ENCODE measurements at regions not wholly inside any gene's neighbourhood (a gene's known extent, or its start where the extent isn't known, plus 50 kb on each side); places are given as distances from the start of the nearest gene placed in this dataset.

DNA sequence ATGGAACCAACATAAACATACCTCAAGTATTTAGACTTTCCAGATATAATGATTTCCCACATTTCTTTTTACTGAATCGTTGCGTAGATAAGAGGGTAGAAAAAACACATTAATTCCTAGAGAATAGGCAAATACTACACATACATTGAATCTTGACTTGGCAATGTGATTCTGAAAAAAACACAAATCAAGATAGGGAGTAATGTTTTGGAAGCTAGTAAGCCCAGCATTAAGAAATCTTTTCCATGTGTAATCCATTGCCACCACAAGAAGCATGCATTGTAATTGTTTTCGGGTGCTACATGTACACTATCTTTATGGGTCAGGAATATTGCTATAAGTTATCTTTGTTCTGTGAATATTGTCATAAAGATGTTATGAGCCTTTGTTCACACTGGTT is 269.8 kb upstream of the PDGFD start:
- DNase-seq (ENCODE audit: low read depth in 2 of 2) = no peak

DNA sequence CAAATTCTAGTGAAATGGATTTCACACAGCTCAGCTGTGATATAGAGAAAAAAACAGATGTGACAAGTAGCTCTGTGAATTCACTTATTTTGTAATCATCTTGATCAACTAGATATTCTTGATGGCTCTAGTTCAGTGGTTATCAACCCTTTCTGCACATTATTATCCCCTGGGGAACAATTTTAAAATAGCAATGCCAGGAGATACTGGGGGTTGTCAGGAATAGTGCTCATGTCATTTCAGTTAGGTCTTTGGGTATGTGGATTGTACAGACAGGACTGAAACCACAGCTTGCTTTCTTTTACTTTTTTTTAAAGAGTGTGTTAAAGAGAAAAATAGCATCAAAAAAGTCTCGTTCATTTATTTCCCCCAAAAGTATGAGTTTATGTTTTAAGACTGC is 269.0 kb upstream of the PDGFD start:
- DNase-seq (ENCODE audit: low read depth in 2 of 2) = no peak

DNA sequence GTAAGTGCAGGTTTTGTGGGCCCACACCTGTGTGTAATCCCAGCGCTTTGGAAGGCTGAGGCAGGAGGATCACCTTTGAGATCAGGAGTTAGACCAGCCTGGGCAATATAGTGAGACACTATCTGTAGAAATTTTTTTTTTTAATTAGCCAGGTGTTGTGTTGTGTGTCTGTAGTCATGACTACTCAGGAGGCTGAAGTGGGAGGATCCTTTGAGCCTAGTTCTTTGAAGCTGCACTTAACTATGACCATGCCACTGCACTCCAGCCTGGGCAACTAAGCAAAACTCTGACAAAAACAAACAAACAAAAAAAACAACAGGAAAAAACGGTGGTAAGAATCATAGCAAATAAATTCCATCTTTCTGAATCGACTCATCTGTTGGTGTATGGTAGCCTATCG is 268.6 kb upstream of the PDGFD start:
- no peak for DNase-seq (ENCODE audit: low read depth in 2 of 2)

DNA sequence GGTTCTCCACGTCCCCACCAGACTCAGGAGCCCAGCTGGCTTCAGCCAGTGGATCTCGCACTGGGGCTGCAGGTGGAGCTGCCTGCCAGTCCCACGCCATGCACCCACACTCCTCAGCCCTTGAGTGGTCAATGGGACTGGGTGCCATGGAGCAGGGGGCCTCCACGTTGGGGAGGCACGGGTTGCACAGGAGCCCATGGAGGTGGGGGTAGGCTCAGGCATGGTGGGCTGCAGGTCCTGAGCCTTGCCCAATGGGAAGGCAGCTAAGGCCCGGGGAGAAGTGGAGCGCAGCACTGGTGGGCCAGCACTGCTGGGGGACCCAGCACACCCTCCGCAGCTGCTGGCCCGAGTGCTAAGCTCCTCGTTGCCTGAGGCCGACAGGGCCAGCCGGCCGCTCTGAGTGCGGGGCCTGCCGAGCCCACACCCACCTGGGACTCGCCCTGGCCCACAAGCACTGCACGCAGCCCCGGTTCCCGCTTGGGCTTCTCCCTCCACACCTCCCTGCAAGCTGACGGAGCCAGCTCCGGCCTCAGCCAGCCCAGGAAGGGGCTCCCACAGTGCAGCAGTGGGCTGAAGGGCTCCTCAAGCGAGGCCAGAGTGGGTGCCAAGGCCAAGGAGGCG is 258.5 kb upstream of the PDGFD start:
- DNase-seq (ENCODE audit: low read depth in 2 of 2) = no peak

DNA sequence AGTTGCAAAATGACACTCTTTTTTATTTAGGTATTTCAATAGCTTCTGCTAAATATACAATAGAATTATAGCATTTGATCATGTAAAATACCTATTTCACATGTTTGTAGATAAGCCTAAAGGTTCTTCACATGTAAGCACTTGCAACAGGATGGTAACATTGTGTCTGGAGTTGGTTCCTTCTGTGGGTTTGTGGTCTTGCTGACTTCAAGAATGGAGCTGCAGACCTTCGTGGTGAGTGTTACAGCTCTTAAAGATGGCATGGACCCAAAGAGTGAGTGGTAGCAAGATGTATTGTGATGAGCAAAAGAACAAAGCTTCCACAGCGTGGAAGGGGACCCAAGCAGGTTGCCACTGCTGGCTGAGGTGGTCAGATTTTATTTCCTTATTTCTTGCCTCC is 246.4 kb upstream of the PDGFD start:
- DNase-seq (ENCODE audit: low read depth in 2 of 2) = no peak

DNA sequence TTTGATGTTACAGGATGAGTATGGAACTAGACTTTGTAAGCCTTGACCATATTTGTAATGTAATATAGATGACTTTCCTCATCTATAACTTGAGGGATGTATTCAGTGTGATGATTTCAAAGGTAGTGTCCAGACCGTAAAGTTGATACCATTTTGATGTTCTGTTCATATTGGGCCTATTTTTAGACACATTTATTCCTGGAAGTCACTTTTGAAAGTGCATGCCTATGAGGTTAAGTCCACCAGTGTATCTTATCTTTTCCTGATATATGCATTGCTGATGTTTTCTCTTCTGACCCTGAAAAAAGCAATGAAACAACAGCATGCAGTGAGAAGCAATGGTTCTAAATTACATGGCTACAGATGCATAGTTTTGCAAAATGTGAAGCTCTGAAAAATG is 244.7 kb upstream of the PDGFD start:
- DNase-seq (ENCODE audit: low read depth in 2 of 2) = no peak

DNA sequence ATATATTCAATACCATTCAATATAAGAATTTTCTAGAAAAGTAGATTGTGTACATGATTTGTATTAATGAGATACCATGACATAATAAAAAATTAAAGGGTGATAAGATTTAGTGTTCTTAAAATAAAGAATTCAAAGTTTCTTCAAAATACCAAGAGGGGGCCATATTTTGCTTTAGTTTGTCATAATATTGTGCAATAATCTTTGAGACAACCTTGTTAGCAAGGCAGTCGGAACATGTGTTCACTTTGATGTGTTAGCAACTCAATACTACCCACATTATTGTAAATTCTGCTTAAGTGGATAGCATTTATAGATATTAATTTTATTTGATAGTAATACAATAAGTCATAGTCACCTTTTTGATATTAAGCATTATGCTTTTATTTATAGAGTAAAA is 241.3 kb upstream of the PDGFD start:
- DNase-seq (ENCODE audit: low read depth in 2 of 2) = no peak

DNA sequence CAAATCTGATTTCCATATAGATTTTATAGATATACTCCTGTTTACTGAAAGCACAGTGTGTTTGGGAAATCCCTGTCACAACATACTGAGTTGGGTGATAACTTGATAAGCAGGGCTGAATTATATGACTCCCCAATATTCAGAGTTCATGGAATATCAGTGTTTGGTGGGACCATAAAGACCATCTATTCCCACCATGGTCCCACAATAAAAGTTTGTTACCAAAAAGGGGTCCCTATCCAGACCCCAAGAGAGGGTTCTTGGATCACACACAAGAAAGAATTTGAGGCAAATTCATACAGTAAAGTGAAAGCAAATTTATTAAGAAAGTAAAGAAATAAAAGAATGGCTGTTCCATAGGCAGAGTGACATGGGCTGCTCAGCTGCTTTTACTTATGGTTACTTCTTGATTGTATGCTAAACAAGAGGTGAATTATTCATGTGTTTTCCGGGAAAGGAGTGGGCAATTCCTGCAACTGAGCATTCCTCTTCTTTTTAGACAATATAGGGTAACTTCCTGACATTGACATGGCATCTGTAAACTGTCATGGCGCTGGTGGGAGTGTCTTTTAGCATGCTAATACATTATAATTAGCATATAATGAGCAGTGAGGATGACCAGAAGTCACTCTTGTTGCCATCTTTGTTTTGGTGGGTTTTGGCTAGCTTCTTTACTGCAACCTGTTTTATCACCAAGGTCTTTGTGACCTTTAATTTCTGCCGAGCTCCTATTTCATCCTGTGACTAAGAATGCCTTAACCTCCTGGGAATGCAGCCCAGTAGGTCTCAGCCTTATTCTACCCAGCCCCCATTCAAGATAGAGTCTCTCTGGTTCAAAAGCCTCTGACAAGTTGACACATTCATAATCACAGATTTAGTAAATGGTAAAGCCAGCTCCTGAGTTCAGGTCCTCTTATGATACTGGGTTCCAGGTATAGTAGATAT is 240.6 kb upstream of the PDGFD start:
- no peak for DNase-seq (ENCODE audit: low read depth in 2 of 2)

DNA sequence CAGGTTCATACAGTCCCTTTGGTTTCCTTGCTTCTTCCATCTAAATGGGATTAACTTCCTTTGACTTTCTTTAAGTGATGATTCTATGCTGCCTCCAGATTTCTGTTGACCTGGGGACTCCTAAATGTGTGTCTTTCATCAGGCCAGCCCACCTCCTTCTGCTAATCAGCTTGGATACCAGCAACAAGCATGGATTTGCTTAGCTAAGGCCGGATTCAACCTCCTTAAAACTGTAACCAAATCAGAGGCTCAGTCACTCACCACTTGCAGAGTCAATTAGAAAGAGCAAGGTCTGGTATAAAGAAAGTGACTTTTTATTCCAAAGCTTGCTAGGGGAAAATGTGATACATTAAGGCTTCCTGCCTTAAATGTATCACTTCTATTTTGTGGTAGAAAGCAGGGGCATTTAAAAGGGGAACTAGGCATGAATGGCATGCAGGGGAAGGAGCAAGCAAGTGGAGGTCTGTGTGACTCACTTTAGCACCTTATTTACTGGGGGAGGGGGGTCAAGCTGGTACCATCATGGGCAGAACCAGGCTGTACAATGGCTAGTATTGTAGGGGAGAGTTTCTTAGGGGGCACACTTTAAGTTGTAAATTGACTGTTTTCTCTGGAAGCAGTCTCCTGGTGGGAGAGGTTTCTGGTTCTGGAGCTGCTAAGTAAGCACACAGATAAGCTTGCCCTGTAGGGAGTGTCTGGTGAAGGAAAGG is 239.0 kb upstream of the PDGFD start:
- DNase-seq (ENCODE audit: low read depth in 2 of 2) = no peak

DNA sequence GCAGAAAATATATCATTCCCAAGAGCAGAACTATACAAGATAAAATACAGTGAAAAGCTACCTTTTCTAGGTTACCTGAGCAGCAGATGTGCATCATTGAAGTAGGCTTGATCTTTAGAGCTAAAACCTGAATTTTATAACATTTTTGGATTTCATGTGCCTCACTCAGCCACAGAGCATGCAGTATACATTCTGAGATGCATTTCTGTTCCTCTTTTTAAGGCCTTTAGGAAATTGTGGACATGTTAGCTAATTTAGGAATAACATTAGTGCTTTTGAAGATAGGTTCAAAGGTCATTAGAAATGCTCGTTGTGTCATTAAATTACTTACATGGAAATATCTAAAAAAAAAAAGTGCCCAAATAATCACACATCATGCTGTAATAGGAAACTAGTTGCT is 230.6 kb upstream of the PDGFD start:
- no peak for DNase-seq (ENCODE audit: low read depth in 2 of 2)

DNA sequence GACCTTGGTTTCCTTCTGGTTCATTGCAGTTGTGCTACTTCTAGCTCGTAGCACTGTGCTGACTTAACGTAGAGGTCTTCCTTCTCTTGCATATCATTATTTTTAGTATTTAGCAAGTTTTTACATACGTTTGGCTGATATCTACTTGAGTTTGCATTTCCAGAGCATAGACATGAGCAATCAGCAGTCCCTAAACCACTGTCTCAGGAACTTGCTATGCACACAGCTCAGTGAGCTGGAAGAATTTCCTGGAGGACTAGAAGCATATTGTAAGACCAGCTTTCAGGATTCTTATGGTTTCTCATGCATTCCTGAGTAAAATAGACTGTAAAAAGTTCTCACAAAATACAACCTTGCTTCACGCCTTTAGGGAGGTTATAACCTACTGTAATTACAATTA is 226.7 kb upstream of the PDGFD start:
- DNase-seq (ENCODE audit: low read depth in 2 of 2) = no peak

DNA sequence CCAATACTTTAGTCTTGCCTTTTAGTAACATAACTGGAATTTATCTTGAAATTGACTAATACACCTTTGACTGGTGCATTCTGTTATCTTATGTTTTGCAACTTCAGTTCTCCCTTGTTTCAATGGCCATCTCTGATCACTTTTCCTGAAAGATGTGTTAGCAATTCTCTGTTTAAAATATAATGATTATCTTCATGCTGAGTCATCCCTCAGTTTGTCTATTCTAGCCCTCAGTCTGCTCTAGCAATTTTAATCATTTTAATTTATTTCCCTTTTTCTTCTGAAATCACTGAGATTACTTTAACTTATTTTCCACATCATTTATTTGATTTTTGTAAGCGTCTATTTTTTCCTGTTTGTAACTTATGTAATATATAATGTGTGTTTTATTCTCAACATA is 221.9 kb upstream of the PDGFD start:
- DNase-seq (ENCODE audit: low read depth in 2 of 2) = no peak

DNA sequence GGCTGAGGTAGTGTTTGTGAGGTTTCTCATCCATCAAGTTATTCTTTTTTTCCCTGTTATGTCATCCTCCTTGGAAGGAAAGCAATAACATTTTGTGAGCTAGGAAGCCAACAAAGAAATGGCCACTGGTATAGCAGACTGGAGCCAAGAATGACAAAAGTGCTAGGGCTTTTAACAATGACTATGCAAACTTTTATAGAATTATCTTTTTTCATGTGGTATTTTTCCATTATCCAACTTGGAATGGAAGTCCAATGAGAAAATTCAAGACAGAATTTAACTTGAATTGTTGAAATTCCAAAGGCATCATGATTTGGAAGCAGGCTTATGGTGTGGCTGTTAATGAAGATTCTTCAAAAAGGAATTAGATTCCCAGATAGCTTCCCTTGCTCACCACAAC is 216.4 kb upstream of the PDGFD start:
- DNase-seq (ENCODE audit: low read depth in 2 of 2) = no peak

DNA sequence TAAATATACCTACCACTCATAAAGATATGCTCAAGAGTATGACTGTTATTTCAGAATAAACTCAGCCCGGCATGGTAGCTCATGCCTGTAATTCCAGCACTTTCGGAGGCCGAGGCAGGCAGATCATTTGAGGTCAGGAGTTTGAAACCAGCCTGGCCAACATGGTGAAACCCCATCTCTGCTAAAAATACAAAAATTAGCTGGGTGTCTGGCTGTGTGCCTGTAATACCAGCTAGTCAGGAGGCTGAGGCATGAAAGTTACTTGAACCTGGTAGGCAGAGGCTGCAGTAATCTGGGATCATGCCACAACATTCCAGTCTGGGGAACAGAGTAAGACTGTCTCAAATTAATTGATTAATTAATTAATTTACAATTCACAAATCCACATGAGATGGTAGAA is 208.2 kb upstream of the PDGFD start:
- DNase-seq (ENCODE audit: low read depth in 2 of 2) = no peak

DNA sequence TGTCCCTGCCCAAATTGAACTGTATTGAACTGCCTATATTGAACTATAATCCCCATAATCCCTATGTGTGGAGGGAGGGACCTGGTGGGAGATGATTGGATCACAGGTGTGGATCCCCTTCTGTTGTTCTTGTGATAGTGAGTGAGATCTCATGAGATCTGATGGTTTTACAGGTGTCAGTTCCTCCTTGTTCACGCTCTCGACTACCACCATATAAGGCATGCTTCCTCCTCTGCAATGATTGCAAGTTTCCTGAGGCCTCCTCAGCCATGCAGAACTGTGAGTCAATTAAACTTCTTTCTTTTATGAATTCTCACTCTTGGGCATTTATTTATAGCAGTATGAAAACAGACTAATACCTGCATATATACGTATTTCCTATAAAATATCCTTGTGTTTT is 206.5 kb upstream of the PDGFD start:
- DNase-seq (ENCODE audit: low read depth in 2 of 2) = no peak

DNA sequence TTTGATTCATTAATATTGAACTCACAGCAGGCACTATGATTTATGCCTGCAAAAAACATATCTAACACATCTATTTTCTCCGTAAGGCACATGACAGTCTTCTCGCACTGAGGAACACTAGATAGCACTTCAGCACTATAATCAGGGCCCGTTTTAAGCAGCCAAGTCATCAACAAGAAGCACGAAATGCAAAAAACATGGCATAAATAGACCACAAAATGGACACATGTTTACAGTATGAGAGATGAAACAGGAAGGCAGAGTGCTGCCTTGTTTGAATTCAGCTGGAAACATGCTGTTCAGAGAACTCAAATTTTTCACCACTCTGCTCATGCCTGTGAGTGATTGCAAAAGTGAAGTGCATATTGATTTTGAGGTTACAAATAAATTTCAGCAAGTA is 205.8 kb upstream of the PDGFD start:
- no peak for DNase-seq (ENCODE audit: low read depth in 2 of 2)

DNA sequence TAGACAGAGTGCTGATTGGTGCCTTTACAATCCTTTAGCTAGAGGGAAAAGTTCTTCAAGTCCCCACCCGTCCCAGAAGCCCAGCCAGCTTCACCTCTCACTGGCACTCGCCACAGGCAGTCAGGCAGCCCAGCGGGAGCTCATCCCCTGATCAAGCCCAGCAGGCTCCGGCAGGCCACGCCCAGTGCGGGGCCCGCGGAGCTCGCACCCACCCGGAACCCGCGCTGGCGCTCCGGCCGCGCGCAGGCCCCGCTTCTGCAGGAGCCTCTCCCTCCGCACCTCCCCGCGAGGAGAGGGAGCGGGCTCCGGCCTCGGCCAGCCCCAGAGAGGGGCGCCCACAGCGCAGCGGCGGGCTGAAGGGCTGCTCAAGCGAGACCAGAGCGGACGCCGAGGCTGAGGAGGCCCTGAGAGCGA is 202.4 kb upstream of the PDGFD start:
- no peak for DNase-seq (ENCODE audit: low read depth in 2 of 2)

DNA sequence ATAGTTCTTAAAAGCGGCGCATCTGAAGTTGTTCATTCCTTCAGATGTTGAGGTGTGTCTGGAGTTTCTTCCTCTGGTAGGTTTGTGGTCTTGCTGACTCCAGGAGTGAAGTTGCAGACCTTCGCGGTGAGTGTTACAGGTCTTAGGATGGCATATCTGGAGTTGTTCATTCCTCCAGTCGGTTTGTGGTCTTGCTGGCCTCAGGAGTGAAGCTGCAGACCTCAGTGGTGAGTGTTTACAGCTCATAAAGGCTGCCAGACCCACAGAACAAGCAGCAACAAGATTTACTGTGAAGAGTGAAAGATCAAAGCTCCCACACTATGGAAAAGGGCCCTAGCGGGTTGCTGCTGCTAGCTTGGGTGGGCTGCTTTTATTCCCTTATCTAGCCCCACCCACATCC is 201.7 kb upstream of the PDGFD start:
- no peak for DNase-seq (ENCODE audit: low read depth in 2 of 2)

DNA sequence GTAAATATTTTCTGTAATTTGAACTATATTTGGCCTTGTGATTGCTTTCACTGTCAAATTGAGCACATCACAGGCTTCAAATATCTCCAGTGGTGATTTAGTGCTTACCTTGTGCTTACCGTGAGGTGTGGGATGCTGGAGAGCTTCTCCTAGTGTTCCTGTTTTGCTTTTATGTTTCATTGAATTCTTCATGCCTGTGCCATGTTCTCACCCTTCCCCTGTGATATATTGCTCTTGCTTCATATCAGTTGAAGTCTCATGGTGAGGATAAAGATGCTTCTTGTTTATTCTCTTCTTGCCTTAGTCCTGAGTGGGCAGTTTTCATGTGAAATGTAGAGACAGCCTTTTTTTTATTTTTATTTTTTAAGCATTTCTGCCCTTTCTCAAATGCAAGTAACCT is 198.0 kb upstream of the PDGFD start:
- DNase-seq (ENCODE audit: low read depth in 2 of 2) = no peak

DNA sequence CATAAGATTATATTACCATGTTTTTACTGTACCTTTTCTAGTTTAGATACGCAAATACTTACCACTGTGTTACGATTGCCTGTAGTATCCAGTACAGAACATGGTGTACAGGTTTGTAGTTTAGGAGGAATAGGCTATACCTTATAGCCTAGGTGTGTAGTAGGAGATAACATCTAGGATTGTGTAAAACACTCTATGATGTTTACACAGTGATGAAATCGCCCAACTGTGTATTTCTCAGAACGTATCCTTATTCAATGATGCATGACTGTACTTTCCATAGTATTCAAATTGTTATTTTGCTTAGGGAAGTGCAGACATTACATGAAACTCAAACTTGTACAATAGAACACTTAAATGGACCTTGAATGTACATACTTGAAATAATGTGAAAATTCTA is 188.1 kb upstream of the PDGFD start:
- DNase-seq (ENCODE audit: low read depth in 2 of 2) = no peak

DNA sequence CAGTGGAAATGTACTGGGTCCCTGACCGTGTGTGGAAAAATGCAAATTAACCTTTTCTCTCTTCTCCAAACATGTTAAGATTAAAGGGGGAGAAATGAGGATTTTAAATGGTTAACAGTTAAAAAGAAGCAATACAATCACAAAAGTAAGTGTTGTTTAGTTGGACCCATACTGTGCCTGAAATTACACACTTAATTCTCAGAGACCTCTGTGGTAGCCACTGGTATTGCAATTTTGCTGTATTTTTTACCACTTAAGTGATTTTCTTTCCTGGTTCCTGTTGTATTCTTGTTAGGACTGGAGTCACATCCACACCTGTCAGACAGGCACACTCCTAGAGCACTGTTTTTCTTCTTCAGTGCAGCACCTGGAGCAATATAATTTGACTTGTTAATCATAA is 179.6 kb upstream of the PDGFD start:
- no peak for DNase-seq (ENCODE audit: low read depth in 2 of 2)

DNA sequence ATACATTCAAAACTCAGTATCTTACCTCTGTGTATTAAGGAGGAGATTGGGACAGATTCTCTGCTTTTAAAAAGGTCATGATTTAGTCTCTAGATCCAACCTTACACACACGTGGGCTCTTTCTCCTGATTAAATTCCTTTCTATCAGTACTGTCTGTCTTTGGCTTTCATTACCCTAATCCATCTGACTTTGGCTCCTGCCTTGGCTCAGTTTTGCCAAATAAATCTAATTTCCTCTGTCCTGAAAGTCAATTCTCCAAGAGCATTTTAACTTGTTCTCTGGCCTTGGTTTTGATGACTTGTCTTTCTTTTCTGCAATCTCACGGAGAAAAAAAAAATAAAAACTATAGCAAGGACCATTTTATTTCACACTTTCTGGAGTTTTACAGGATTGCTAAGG is 176.6 kb upstream of the PDGFD start:
- no peak for DNase-seq (ENCODE audit: low read depth in 2 of 2)

DNA sequence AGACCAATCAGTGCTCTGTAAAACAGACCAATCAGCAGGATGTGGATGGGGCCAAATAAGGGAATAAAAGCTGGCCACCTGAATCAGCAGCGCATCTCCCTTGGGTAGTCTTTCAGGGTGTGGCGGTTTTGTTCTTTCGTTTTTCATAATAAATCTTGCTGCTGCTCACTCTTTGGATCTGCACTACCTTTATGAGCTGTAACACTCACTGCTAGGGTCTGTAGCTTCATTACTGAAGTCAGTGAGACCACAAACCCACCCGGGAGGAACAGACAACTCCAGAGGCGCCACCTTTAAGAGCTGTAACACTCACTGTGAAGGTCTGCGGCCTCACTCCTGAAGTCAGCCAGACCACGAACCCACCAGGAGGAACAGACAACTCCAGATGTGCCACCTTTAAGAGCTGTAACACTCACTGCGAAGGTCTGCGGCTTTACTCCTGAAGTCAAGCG is 175.5 kb upstream of the PDGFD start:
- no peak for DNase-seq (ENCODE audit: low read depth in 2 of 2)
